HCT116 (cell line): ENCODE measurements at regions not wholly inside any gene's neighbourhood (a gene's known extent, or its start where the extent isn't known, plus 50 kb on each side); places are given as distances from the start of the nearest gene placed in this dataset.

Experiments
- ATAC-seq: fragments of 200-7000 bp; cut with Tn5 transposase; 2 replicates; pipeline ENCODE4 v1.9.1; 2020; ENCODE audit warnings: mild to moderate bottlenecking, moderate library complexity
- BruUV-seq: library from RNA; stranded (reverse); fragments of 400-500 nt; replicated peaks from 2 replicates; lab custom pipeline; 2021; lab: Mats Ljungman, UMichigan
- CTCF ChIA-PET: fragments of 300-600 bp; sonication (Branson Sonifier 250); formaldehyde crosslinking; loops from one replicate; lab custom pipeline; 2021; ENCODE audit warnings: antibody characterized with exemption; lab: Charles Lee
- POLR2A ChIA-PET: fragments of 300-600, 350-600 bp; sonication (Branson Sonifier 250); formaldehyde crosslinking; loops from one replicate; lab custom pipeline; 2021; ENCODE audit warnings: antibody characterized with exemption; lab: Charles Lee
- RAD21 ChIA-PET, 2 experiments: fragments of 300-600 bp; sonication (Branson Sonifier 250); formaldehyde crosslinking; loops; one replicate each; lab custom pipeline; 2023; ENCODE audit warnings: low total read pairs in 2 of 2; ENCODE audit not compliant: uncharacterized antibody in 2 of 2, unreplicated experiment in 2 of 2, low non-redundant PET in 1 of 2; lab: Charles Lee
- DNase-seq: peaks from one replicate; pipeline ENCODE4 v3.0.0-alpha.2; 2010; ENCODE audit warnings: low read depth, low spot score
- H2AFZ ChIP-seq: fragments of 200-600 bp; shearing (Covaris generic), sonication (generic); 2 replicates; pipeline ENCODE4 v1.6.1; 2017; ENCODE audit warnings: low read depth, mixed run types, mixed read lengths, antibody characterized with exemption, low read length; ENCODE audit not compliant: poor library complexity, severe bottlenecking
- H3K27ac ChIP-seq: 2 replicates; pipeline ENCODE4 v1.5.1; 2012; ENCODE audit warnings: low read depth, low read length
- H3K27me3 ChIP-seq: fragments of 200-600 bp; sonication (generic); 2 replicates; pipeline ENCODE4 v1.6.1; 2016; ENCODE audit warnings: mixed run types, low read length, mixed read lengths; ENCODE audit not compliant: insufficient read depth
- H3K36me3 ChIP-seq, 2 experiments: fragments of 200-500 bp in 1 of 2; fragments of 200-600 bp in 1 of 2; sonication (Bioruptor generic) in 1 of 2; sonication (generic) in 1 of 2; 2 replicates each; pipeline versions ENCODE4 v1.5.1 to v1.6.1; 2014 to 2016; ENCODE audit warnings: low read length in 2 of 2, inconsistent platforms in 1 of 2, mixed read lengths in 1 of 2, mixed run types in 1 of 2; ENCODE audit not compliant: insufficient read depth in 2 of 2, control insufficient read depth in 1 of 2
- H3K4me1 ChIP-seq, 2 experiments: fragments of 200-600 bp in 1 of 2; sonication (generic) in 1 of 2; 2 replicates each; pipeline versions ENCODE4 v1.5.1 to v1.6.1; 2012 to 2017; ENCODE audit warnings: low read length in 2 of 2, inconsistent platforms in 1 of 2, mild to moderate bottlenecking in 1 of 2, mixed read lengths in 1 of 2, mixed run types in 1 of 2, moderate library complexity in 1 of 2; ENCODE audit not compliant: insufficient read depth in 2 of 2, control insufficient read depth in 1 of 2
- H3K4me2 ChIP-seq: fragments of 200-600 bp; sonication (generic); 2 replicates; pipeline ENCODE4 v1.6.1; 2017; ENCODE audit warnings: mixed run types, low read length, mixed read lengths
- H3K4me3 ChIP-seq, 2 experiments: fragments of 200-600 bp in 1 of 2; sonication (generic) in 1 of 2; replicated peaks in 1 of 2; 2 replicates each; pipeline ENCODE4 v1.5.1; 2011 to 2016; ENCODE audit warnings: low read length in 2 of 2, control low read depth in 1 of 2, low read depth in 1 of 2, mild to moderate bottlenecking in 1 of 2, mixed read lengths in 1 of 2, mixed run types in 1 of 2
- H3K79me2 ChIP-seq: fragments of 200-600 bp; sonication (generic); 2 replicates; pipeline ENCODE4 v1.6.1; 2017; ENCODE audit warnings: mild to moderate bottlenecking, mixed run types, low read length, moderate library complexity, mixed read lengths; ENCODE audit not compliant: insufficient read depth
- H3K9ac ChIP-seq: fragments of 200-600 bp; sonication (generic); 2 replicates; pipeline ENCODE4 v1.6.1; 2016; ENCODE audit warnings: low read length, mixed read lengths
- H3K9me2 ChIP-seq: fragments of 200-600 bp; sonication (generic), shearing (Covaris generic); 2 replicates; pipeline ENCODE4 v1.6.1; 2017; ENCODE audit warnings: mixed run types, mild to moderate bottlenecking, moderate library complexity; ENCODE audit not compliant: insufficient read depth
- H3K9me3 ChIP-seq, 2 experiments: fragments of 200-500 bp in 1 of 2; fragments of 200-600 bp in 1 of 2; sonication (Bioruptor generic) in 1 of 2; sonication (generic) in 1 of 2; 2 replicates each; pipeline ENCODE4 v1.6.1; 2014 to 2017; ENCODE audit warnings: low read length in 2 of 2, mixed read lengths in 2 of 2, inconsistent platforms in 1 of 2, low read depth in 1 of 2, mild to moderate bottlenecking in 1 of 2, mixed run types in 1 of 2, moderate library complexity in 1 of 2; ENCODE audit not compliant: control insufficient read depth in 1 of 2, insufficient read depth in 1 of 2
- H4K20me1 ChIP-seq: fragments of 200-600 bp; sonication (generic), shearing (Covaris generic); 2 replicates; pipeline ENCODE4 v1.6.1; 2017; ENCODE audit warnings: mixed run types, mild to moderate bottlenecking, moderate library complexity; ENCODE audit not compliant: insufficient read depth
- ATF3 ChIP-seq: IDR thresholded peaks from 2 replicates; pipeline ENCODE4 v1.6.1; 2012
- FOSL1 ChIP-seq: IDR thresholded peaks from 2 replicates; pipeline ENCODE4 v1.6.1; 2012; ENCODE audit warnings: low read depth
- SP1 ChIP-seq: IDR thresholded peaks from 2 replicates; pipeline ENCODE4 v1.6.1; 2012; ENCODE audit warnings: low read depth
- TCF7L2 ChIP-seq: IDR thresholded peaks from 2 replicates; pipeline ENCODE4 v1.7.0; 2011; ENCODE audit warnings: borderline replicate concordance, inconsistent platforms; ENCODE audit not compliant: insufficient read depth, insufficient read length; ENCODE audit errors: extremely low read depth
- YY1 ChIP-seq: IDR thresholded peaks from 2 replicates; pipeline ENCODE4 v1.6.1; 2011; ENCODE audit warnings: low read length, low read depth, moderate library complexity, mild to moderate bottlenecking; ENCODE audit not compliant: insufficient replicate concordance; ENCODE audit errors: extremely low read depth
- intact Hi-C: fragments of 100-400 bp; cut with micrococcal nuclease; formaldehyde crosslinking; loops from 2 replicates; pipeline ENCODE4 v1.10.0; 2022
- TF ChIP-seq, protein P1 (sequence below): IDR thresholded peaks from 2 replicates; pipeline ENCODE4 v1.6.1; 2012; ENCODE audit warnings: low read depth

DNA sequence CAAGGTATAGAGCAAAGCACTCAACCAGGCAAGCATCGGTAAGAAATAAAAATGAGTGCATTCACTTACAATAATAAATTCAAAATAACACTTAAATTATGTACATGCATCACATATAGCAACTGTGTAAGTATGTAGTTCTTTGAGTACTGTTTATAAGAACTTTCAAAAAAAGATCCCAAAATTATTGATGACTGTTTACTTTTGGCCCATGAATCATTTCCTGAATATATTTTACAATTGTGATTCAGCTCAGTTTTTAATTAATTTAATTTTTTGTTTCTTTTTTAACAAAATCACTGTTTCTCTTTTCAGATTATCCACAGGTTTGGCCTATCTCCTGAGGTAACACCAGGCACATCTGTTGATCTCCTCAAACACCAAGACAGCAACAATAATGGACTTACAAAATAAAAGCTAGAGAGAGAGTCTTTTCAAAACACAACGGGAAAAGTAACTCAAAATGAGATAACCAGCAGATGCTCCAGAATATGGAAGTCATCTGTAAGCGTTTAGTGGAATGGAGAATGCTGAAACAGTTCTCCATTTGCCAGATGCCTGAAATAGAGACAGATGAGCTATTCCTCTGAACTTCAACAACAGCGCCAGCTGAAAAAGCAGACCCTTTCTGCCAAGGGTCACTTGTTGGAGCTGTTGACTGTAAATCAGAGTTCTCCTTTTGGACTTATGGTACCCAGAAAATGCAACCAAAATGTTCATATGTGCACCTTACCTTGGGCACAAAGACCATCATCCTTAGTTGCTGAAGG, 348.6 kb upstream of the RGMB start:
- DNase-seq (no peak), ATAC-seq (no peak)
- no peak for TF ChIP-seq FOSL1
- TF ChIP-seq, protein P1, sequence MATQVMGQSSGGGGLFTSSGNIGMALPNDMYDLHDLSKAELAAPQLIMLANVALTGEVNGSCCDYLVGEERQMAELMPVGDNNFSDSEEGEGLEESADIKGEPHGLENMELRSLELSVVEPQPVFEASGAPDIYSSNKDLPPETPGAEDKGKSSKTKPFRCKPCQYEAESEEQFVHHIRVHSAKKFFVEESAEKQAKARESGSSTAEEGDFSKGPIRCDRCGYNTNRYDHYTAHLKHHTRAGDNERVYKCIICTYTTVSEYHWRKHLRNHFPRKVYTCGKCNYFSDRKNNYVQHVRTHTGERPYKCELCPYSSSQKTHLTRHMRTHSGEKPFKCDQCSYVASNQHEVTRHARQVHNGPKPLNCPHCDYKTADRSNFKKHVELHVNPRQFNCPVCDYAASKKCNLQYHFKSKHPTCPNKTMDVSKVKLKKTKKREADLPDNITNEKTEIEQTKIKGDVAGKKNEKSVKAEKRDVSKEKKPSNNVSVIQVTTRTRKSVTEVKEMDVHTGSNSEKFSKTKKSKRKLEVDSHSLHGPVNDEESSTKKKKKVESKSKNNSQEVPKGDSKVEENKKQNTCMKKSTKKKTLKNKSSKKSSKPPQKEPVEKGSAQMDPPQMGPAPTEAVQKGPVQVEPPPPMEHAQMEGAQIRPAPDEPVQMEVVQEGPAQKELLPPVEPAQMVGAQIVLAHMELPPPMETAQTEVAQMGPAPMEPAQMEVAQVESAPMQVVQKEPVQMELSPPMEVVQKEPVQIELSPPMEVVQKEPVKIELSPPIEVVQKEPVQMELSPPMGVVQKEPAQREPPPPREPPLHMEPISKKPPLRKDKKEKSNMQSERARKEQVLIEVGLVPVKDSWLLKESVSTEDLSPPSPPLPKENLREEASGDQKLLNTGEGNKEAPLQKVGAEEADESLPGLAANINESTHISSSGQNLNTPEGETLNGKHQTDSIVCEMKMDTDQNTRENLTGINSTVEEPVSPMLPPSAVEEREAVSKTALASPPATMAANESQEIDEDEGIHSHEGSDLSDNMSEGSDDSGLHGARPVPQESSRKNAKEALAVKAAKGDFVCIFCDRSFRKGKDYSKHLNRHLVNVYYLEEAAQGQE = no peak
- TF ChIP-seq YY1 = no peak
- no peak for TF ChIP-seq SP1
- no peak for TF ChIP-seq TCF7L2
- TF ChIP-seq ATF3 = no peak
- ChIA-PET POLR2A (no interaction called here), CTCF (interaction anchor here (0.6 kb wide), 1 partner anchor 1672 kb away, joined by 3 read pairs; no protein-coding TSS in a partner anchor), RAD21 (no interaction called here)
- Histone ChIP-seq H3K9me2 (no peaks in the 10 kb centered on the region), H2AFZ (no peak overlapping the region), H4K20me1 (no peaks in the 10 kb centered on the region), H3K27ac (no peak overlapping the region), H3K9ac (no peak overlapping the region), H3K9me3 (no peaks in the 10 kb centered on the region), H3K4me3 (no peak overlapping the region), H3K4me2 (no peak overlapping the region), H3K27me3 (no peaks in the 10 kb centered on the region), H3K4me1 (no peaks in the 10 kb centered on the region), H3K79me2 (no peaks in the 10 kb centered on the region), H3K36me3 (no peaks in the 10 kb centered on the region)
- intact Hi-C loops = no loop called here
- no TSS peak for BruUV-seq
